ENCODE measurements at regions not wholly inside any gene's neighbourhood (a gene's known extent, or its start where the extent isn't known, plus 50 kb on each side); places are given as distances from the start of the nearest gene placed in this dataset.

GRCh38 chr6:105897131-105897530 is 189.0 kb upstream of the PRDM1 start:
- Histone ChIP-seq H3K36me3 (ENCODE audit: low read depth) (no peaks in the 10 kb centered on the region), H3K9me3 (no peaks in the 10 kb centered on the region), H3K4me1 (ENCODE audit: low read depth) (no peaks in the 10 kb centered on the region), H3K4me3 (no peak overlapping the region)
- intact Hi-C loops (cut with DNase I, micrococcal nuclease) = no loop called here
- no peak for TF ChIP-seq CTCF (IDR thresholded peaks at IDR 0.05)
- ATAC-seq (no peak), DNase-seq (no peak)

GRCh38 chr6:105896821-105897095 is 189.4 kb upstream of the PRDM1 start:
- TF ChIP-seq CTCF (IDR thresholded peaks at IDR 0.05) = no peak
- no peak for DNase-seq
- no peaks in the 10 kb centered on the region for H3K9me3 ChIP-seq
- H3K4me1 ChIP-seq (ENCODE audit: low read depth) = no peaks in the 10 kb centered on the region
- no peaks in the 10 kb centered on the region for H3K36me3 ChIP-seq (ENCODE audit: low read depth)
- intact Hi-C loops (cut with DNase I, micrococcal nuclease) = no loop called here
- H3K4me3 ChIP-seq = no peak overlapping the region
- no peak for ATAC-seq

- no peak for TF ChIP-seq CTCF (IDR thresholded peaks at IDR 0.05)
- DNase-seq (no peak), ATAC-seq (peak; percentile 51)
- Histone ChIP-seq H3K36me3 (ENCODE audit: low read depth) (no peaks in the 10 kb centered on the region), H3K4me1 (ENCODE audit: low read depth) (no peaks in the 10 kb centered on the region), H3K4me3 (no peak overlapping the region), H3K9me3 (no peaks in the 10 kb centered on the region)
- intact Hi-C loops (cut with DNase I, micrococcal nuclease) = no loop called here
Observed at GRCh38 chr6:105896052-105896820, 189.9 kb upstream of the PRDM1 start.

GRCh38 chr6:105894556-105894955 is 191.6 kb upstream of the PRDM1 start:
- ATAC-seq (no peak), DNase-seq (no peak)
- intact Hi-C loops (cut with DNase I, micrococcal nuclease) = no loop called here
- Histone ChIP-seq H3K4me1 (ENCODE audit: low read depth) (no peaks in the 10 kb centered on the region), H3K36me3 (ENCODE audit: low read depth) (no peaks in the 10 kb centered on the region), H3K9me3 (no peaks in the 10 kb centered on the region), H3K4me3 (no peak overlapping the region)
- TF ChIP-seq CTCF (IDR thresholded peaks at IDR 0.05) = no peak

- Histone ChIP-seq H3K36me3 (ENCODE audit: low read depth) (no peaks in the 10 kb centered on the region), H3K4me1 (ENCODE audit: low read depth) (no peaks in the 10 kb centered on the region), H3K9me3 (no peaks in the 10 kb centered on the region), H3K4me3 (no peak overlapping the region)
- ATAC-seq (no peak), DNase-seq (no peak)
- intact Hi-C loops (cut with DNase I, micrococcal nuclease) = no loop called here
- TF ChIP-seq CTCF (IDR thresholded peaks at IDR 0.05) = no peak
Observed at GRCh38 chr6:105893741-105894140, 192.4 kb upstream of the PRDM1 start.

Measured in mucosa of descending colon (tissue), 3 donors.